K562 (cell line): ENCODE measurements at regions not wholly inside any gene's neighbourhood (a gene's known extent, or its start where the extent isn't known, plus 50 kb on each side); places are given as distances from the start of the nearest gene placed in this dataset.
A peak's percentile ranks its signal among the peaks of the same experiment; 100 is the strongest.

Experiments used
- ATAC-seq: fragments of 200-7000 bp; cut with Tn5 transposase; 3 replicates; pipeline ENCODE4 v1.9.1; 2020; ENCODE audit warnings: moderate library complexity
- BruUV-seq: library from RNA; stranded (reverse); fragments of 400-500 nt; replicated peaks from 2 replicates; lab custom pipeline; 2021; lab: Mats Ljungman, UMichigan
- CTCF ChIA-PET: fragments of 300-600 bp; formaldehyde crosslinking; extraction: SDS; loops from one replicate; lab custom pipeline; 2021; ENCODE audit warnings: low intra/inter-chr PET ratio; lab: Yijun Ruan, JAX
- POLR2A ChIA-PET: fragments of 300-600, 350-650 bp; sonication (Branson Sonifier 250); formaldehyde crosslinking; extraction: SDS; loops from one replicate; lab custom pipeline; 2021; ENCODE audit warnings: antibody characterized with exemption, inconsistent platforms; lab: Yijun Ruan, JAX
- DNase-seq, 4 experiments: peaks; one replicate each; pipeline versions ENCODE4 v3.0.0 to v3.0.0-alpha.2; 2011 to 2018; ENCODE audit warnings: low spot score in 3 of 4, mixed read lengths in 3 of 4; ENCODE audit errors: extremely low read depth in 1 of 4
- FAIRE-seq: peaks from 2 replicates; lab custom pipeline; 2011; peaks lifted over from hg19 to GRCh38; lab: Jason Lieb, UNC
- H2AFZ ChIP-seq: 2 replicates; pipeline ENCODE4 v1.6.0; 2011; ENCODE audit warnings: low read depth, low read length, control low read depth, inconsistent platforms
- H3K27ac ChIP-seq: fragments of 200-600 bp; 3 replicates; pipeline ENCODE4 v1.8.0; 2011; ENCODE audit warnings: low read depth, mild to moderate bottlenecking, control low read depth, inconsistent platforms, low read length, moderate library complexity, mixed read lengths; ENCODE audit errors: extremely low read depth
- H3K27me3 ChIP-seq, 2 experiments: fragments of 300-600 bp in 1 of 2; 2 replicates in 1 of 2; 3 replicates in 1 of 2; pipeline versions ENCODE4 v1.6.0 to v1.8.0; 2011; ENCODE audit warnings: inconsistent platforms in 2 of 2, low read length in 2 of 2, mild to moderate bottlenecking in 1 of 2, mixed read lengths in 1 of 2, moderate library complexity in 1 of 2; ENCODE audit not compliant: control insufficient read depth in 2 of 2, insufficient read depth in 2 of 2
- H3K36me3 ChIP-seq: fragments of 300-600 bp; 3 replicates; pipeline ENCODE4 v1.8.0; 2011; ENCODE audit warnings: mild to moderate bottlenecking, low read length, inconsistent platforms; ENCODE audit not compliant: control insufficient read depth, insufficient read depth
- H3K4me1 ChIP-seq, 2 experiments: fragments of 200-600 bp in 1 of 2; replicated peaks in 1 of 2; 2 replicates in 1 of 2; 3 replicates in 1 of 2; pipeline versions ENCODE4 v1.5.1 to v1.8.0; 2011; ENCODE audit warnings: inconsistent platforms in 2 of 2, low read length in 2 of 2, mild to moderate bottlenecking in 1 of 2, mixed read lengths in 1 of 2, moderate library complexity in 1 of 2; ENCODE audit not compliant: control insufficient read depth in 2 of 2, insufficient read depth in 2 of 2
- H3K4me2 ChIP-seq: 2 replicates; pipeline ENCODE4 v1.6.1; 2011; ENCODE audit warnings: low read length, control low read depth, inconsistent platforms, mixed read lengths; ENCODE audit not compliant: insufficient read depth
- H3K4me3 ChIP-seq: fragments of 200-600 bp; sonication (generic), shearing (Covaris generic); 2 replicates; pipeline ENCODE4 v1.5.1; 2016; ENCODE audit warnings: control low read depth, inconsistent platforms
- H3K79me2 ChIP-seq: fragments of 200-600 bp; 3 replicates; pipeline ENCODE4 v1.8.0; 2011; ENCODE audit warnings: low read length, inconsistent platforms; ENCODE audit not compliant: control insufficient read depth, insufficient read depth
- H3K9ac ChIP-seq, 2 experiments: 2 replicates each; pipeline versions ENCODE4 v1.6.0 to v1.6.1; 2011; ENCODE audit warnings: low read depth in 2 of 2, low read length in 2 of 2, control low read depth in 1 of 2, inconsistent platforms in 1 of 2, mild to moderate bottlenecking in 1 of 2, mixed read lengths in 1 of 2; ENCODE audit not compliant: insufficient read depth in 1 of 2
- H3K9me1 ChIP-seq: one replicate; pipeline ENCODE4 v1.6.0; 2011; ENCODE audit warnings: inconsistent platforms, mild to moderate bottlenecking, low read length, moderate library complexity; ENCODE audit not compliant: control insufficient read depth, insufficient read depth
- H3K9me3 ChIP-seq: replicated peaks from 2 replicates; pipeline ENCODE4 v1.5.1; 2011; ENCODE audit warnings: low read depth, low read length, inconsistent platforms; ENCODE audit not compliant: control insufficient read depth, insufficient read depth
- H4K20me1 ChIP-seq: replicated peaks from 2 replicates; pipeline ENCODE4 v1.6.1; 2011; ENCODE audit warnings: low read length, inconsistent platforms, mixed read lengths; ENCODE audit not compliant: control insufficient read depth, insufficient read depth
- CBFA2T3 ChIP-seq: fragments of 450-650 bp; IDR thresholded peaks from 2 replicates; pipeline ENCODE4 v1.6.1; 2017
- IFI16 ChIP-seq: fragments of 250-450 bp; sonication (Bioruptor Pico); IDR thresholded peaks from 2 replicates; pipeline ENCODE4 v2.1.2; 2022; ENCODE audit warnings: mild to moderate bottlenecking, inconsistent platforms
- NFIC ChIP-seq: fragments of 450-650 bp; IDR thresholded peaks from 2 replicates; pipeline ENCODE4 v1.6.1; 2017; ENCODE audit warnings: mild to moderate bottlenecking, inconsistent platforms
- NFXL1 ChIP-seq: fragments of 450-650 bp; formaldehyde crosslinking; IDR thresholded peaks from 2 replicates; pipeline ENCODE4 v1.4.0; 2021; ENCODE audit warnings: mild to moderate bottlenecking
- WGBS: fragments of 100-300 bp; shearing (Covaris generic); methylation state at CpG from one replicate; pipeline ENCODE4 v1.1.6; 2016; ENCODE audit warnings: low coverage, mixed read lengths; ENCODE audit not compliant: insufficient coverage; ENCODE audit errors: missing lambda C conversion rate; 5-methylcytosine and 5-hydroxymethylcytosine counted together
- in situ Hi-C: fragments of 300-500 bp; cut with MboI; formaldehyde crosslinking; loops from 4 replicates; pipeline ENCODE4 v1.15.0; 2018; ENCODE audit warnings: inconsistent platforms, mixed read lengths
- intact Hi-C: fragments of 100-400 bp; cut with micrococcal nuclease; formaldehyde crosslinking; loops from 2 replicates; pipeline ENCODE4 v1.14.2; 2022

DNA sequence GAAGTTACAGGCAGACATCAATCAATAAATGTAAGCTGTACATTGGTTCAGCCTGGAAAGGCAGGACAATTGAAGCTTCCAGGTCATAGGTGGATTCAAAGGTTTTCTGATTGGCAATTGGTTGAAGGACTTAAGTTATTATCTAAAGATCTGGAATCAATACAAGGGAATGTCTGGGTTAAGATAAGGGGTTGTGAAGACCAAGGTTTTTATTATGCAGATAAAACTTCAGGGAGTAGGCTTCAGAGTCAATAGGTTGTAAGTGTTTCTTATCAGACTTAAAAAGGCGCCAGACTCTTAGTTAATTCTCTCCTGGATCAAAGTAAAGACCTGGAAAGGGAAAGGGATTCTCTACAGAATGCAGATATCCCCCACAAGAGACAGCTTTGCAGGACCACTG, 935.4 kb downstream of the TBC1D22A start:
- Histone ChIP-seq H2AFZ (no peak overlapping the region), H3K27me3 (no peaks in the 10 kb centered on the region), H3K9me1 (no peaks in the 10 kb centered on the region), H3K4me2 (no peak overlapping the region), H3K9me3 (no peaks in the 10 kb centered on the region), H3K4me3 (no peak overlapping the region), H4K20me1 (no peaks in the 10 kb centered on the region), H3K79me2 (no peaks in the 10 kb centered on the region), H3K36me3 (0 out of 3 replicates have a peak, but pooled peaks cover 7% of the 10 kb centered on the region), H3K9ac (no peak overlapping the region), H3K4me1 (no peaks in the 10 kb centered on the region; a peak in 1 of 5 replicates), H3K27ac (no peak overlapping the region)
- ChIA-PET POLR2A (no interaction called here), CTCF (no interaction called here)
- DNase-seq (no peak), ATAC-seq (no peak), FAIRE-seq (peak; percentile 19)
- intact Hi-C loops (no loop called here), in situ Hi-C loops (no loop called here)
- WGBS, result 6% methylated on average over 1 of the region's 1 CpG
- peak; percentile 29; the same call in 1 of the 2 replicates for TF ChIP-seq CBFA2T3
- no peak for TF ChIP-seq NFXL1 (CRISPR knock-in tag)
- BruUV-seq, result no TSS peak

- H3K27me3 ChIP-seq, result no peaks in the 10 kb centered on the region
- H3K4me1 ChIP-seq, result no peaks in the 10 kb centered on the region; a peak in 1 of 5 replicates
- WGBS, result 57% methylated on average over 3 of the region's 3 CpGs
- H3K4me2 ChIP-seq, result no peak overlapping the region
- ChIA-PET CTCF (no interaction called here), POLR2A (no interaction called here)
- ATAC-seq (no peak), DNase-seq (no peak), FAIRE-seq (no peak)
- H3K9ac ChIP-seq, result no peak overlapping the region
- no peaks in the 10 kb centered on the region for H4K20me1 ChIP-seq
- no peak overlapping the region for H3K4me3 ChIP-seq
- H3K9me3 ChIP-seq, result no peaks in the 10 kb centered on the region
- H2AFZ ChIP-seq, result no peak overlapping the region
- no TSS peak for BruUV-seq
- in situ Hi-C loops (no loop called here), intact Hi-C loops (no loop called here)
- no peak overlapping the region for H3K27ac ChIP-seq
- H3K79me2 ChIP-seq, result no peaks in the 10 kb centered on the region
- H3K9me1 ChIP-seq, result no peaks in the 10 kb centered on the region
- H3K36me3 ChIP-seq, result 0 out of 3 replicates have a peak, but pooled peaks cover 7% of the 10 kb centered on the region
- no peak for TF ChIP-seq IFI16 (CRISPR knock-in tag)
- TF ChIP-seq NFIC, result peak; percentile 81
- TF ChIP-seq, all 486 proteins: peak for 1
Observed at GRCh38 chr22:47696776-47697175, 934.3 kb downstream of the TBC1D22A start.
